ENCODE measurements at regions not wholly inside any gene's neighbourhood (a gene's known extent, or its start where the extent isn't known, plus 50 kb on each side); places are given as distances from the start of the nearest gene placed in this dataset.
A peak's percentile ranks its signal among the peaks of the same experiment; 100 is the strongest.
"Not testable (repeated sequence)": the region's sequence is repeated elsewhere in the genome, so short reads cannot be mapped to it uniquely, and the experiment has no call there.

- no peak for DNase-seq
Measured at GRCh38 chr4:129254526-129254925, 158.6 kb downstream of the C4orf33 start.

- no peak for DNase-seq
Measured at GRCh38 chr4:129261584-129261983, 165.6 kb downstream of the C4orf33 start.

GRCh38 chr4:129264008-129264657 lies 168.2 kb downstream of the C4orf33 start:
- no peak for DNase-seq

- DNase-seq: no peak
Measured at GRCh38 chr4:129278868-129279267, 182.9 kb downstream of the C4orf33 start.

GRCh38 chr4:129282293-129282692 lies 186.3 kb downstream of the C4orf33 start:
- no peak for DNase-seq

- not testable (repeated sequence) for DNase-seq
Measured at GRCh38 chr4:129292194-129292593, 196.2 kb downstream of the C4orf33 start.

- DNase-seq: no peak
Measured at GRCh38 chr4:129314781-129315180, 218.8 kb downstream of the C4orf33 start.

- DNase-seq: no peak
Measured at GRCh38 chr4:129322920-129323319, 227.0 kb downstream of the C4orf33 start.

- DNase-seq: no peak
Measured at GRCh38 chr4:129323658-129324057, 227.7 kb downstream of the C4orf33 start.

- no peak for DNase-seq
Measured at GRCh38 chr4:129326571-129327460, 230.9 kb downstream of the C4orf33 start.

- DNase-seq: no peak
Measured at GRCh38 chr4:129327637-129328036, 231.7 kb downstream of the C4orf33 start.

GRCh38 chr4:129328162-129328561 lies 232.2 kb downstream of the C4orf33 start:
- no peak for DNase-seq

GRCh38 chr4:129334136-129334535 lies 238.2 kb downstream of the C4orf33 start:
- DNase-seq: no peak

- DNase-seq: no peak
Measured at GRCh38 chr4:129335276-129335675, 239.3 kb downstream of the C4orf33 start.

GRCh38 chr4:129335818-129336217 lies 239.9 kb downstream of the C4orf33 start:
- DNase-seq: no peak

- no peak for DNase-seq
Measured at GRCh38 chr4:129336457-129337227, 240.7 kb downstream of the C4orf33 start.

- DNase-seq: no peak
Measured at GRCh38 chr4:129337228-129337620, 241.3 kb downstream of the C4orf33 start.

GRCh38 chr4:129342819-129343408 lies 247.0 kb downstream of the C4orf33 start:
- no peak for DNase-seq

- DNase-seq: peak; percentile 8
Measured at GRCh38 chr4:129344058-129344457, 248.1 kb downstream of the C4orf33 start.

- no peak for DNase-seq
Measured at GRCh38 chr4:129345609-129346008, 249.7 kb downstream of the C4orf33 start.

GRCh38 chr4:129346036-129346435 lies 250.1 kb downstream of the C4orf33 start:
- no peak for DNase-seq

- no peak for DNase-seq
Measured at GRCh38 chr4:129346734-129347133, 250.8 kb downstream of the C4orf33 start.

Measured in activated CD4-positive, alpha-beta T cell treated with anti-CD3 and anti-CD28 coated beads, Interleukin-2, amount 50 U/mL, for 16 hours (primary cell).